ENCODE measurements at regions not wholly inside any gene's neighbourhood (a gene's known extent, or its start where the extent isn't known, plus 50 kb on each side); places are given as distances from the start of the nearest gene placed in this dataset.

DNA sequence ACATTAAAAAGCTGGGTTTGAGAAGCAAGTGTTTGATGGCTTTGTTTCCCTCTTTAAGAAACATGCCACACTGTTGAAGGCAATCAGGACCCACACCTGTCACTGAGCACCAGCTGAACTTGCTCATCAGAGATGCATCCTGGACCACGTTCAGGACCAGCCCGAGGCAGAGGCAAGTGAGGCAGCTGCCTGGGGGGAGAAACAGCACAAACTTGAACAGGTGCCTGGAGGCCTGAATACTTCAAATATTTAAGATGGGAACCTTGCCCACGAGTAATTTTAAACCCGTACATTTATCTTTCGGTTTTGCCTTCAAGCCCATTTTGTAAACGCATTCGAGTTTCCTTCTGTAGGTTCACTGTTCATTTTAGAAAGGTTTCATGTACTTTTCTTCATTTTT lies 421.3 kb downstream of the NYAP2 start:
- H3K9me3 ChIP-seq: no peaks in the 10 kb centered on the region
- POLR2A ChIA-PET: no interaction called here
- H3K4me2 ChIP-seq: no peak overlapping the region
- CTCF ChIA-PET: no interaction called here
- TF ChIP-seq ZFP36 (IDR thresholded peaks at IDR 0.05; ENCODE audit: borderline replicate concordance, partially characterized antibody) (no peak), ELK1 (IDR thresholded peaks at IDR 0.05; ENCODE audit: low read depth, low read length) (no peak), FOXS1 (CRISPR knock-in tag; IDR thresholded peaks at IDR 0.05) (no peak), KDM5A (IDR thresholded peaks at IDR 0.05) (no peak), HDAC2 (IDR thresholded peaks at IDR 0.05) (no peak), POLR2AphosphoS2 (conservative IDR thresholded peaks at IDR 0.05; ENCODE audit: low read length) (no peak), CHD4 (IDR thresholded peaks at IDR 0.05; ENCODE audit: borderline replicate concordance) (no peak), EHMT2 (IDR thresholded peaks at IDR 0.05; ENCODE audit: low read depth) (no peak)
- no peak overlapping the region for H3K4me3 ChIP-seq
- H3K27ac ChIP-seq: no peak overlapping the region
- ATAC-seq: no peak
- H3K4me1 ChIP-seq: no peaks in the 10 kb centered on the region
- no peak for FAIRE-seq
- WGBS (ENCODE audit: missing lambda C conversion rate): 68% methylated on average over 7 of the region's 7 CpGs
- DNase-seq (ENCODE audit: low read depth in 1 of 2, low spot score in 1 of 2): no peak

GRCh38 chr2:225814554-225814953 lies 415.0 kb downstream of the NYAP2 start:
- DNase-seq (ENCODE audit: low read depth in 1 of 2, low spot score in 1 of 2): no peak
- Histone ChIP-seq H3K27ac (no peak overlapping the region), H3K4me1 (no peaks in the 10 kb centered on the region), H3K9me3 (no peaks in the 10 kb centered on the region), H3K4me3 (no peak overlapping the region), H3K4me2 (no peak overlapping the region)
- CTCF ChIA-PET: no interaction called here
- POLR2A ChIA-PET: no interaction called here
- no peak for FAIRE-seq
- no peak for ATAC-seq
- TF ChIP-seq CHD4 (IDR thresholded peaks at IDR 0.05; ENCODE audit: borderline replicate concordance) (no peak), KDM1A (IDR thresholded peaks at IDR 0.05; ENCODE audit: low read depth) (no peak), HDAC2 (IDR thresholded peaks at IDR 0.05) (no peak), NR3C1 (IDR thresholded peaks at IDR 0.05) (no peak), TFCP2L1 (CRISPR knock-in tag; IDR thresholded peaks at IDR 0.05) (no peak), CBX8 (IDR thresholded peaks at IDR 0.05) (no peak), JUNB (IDR thresholded peaks at IDR 0.05) (no peak), CHD2 (IDR thresholded peaks at IDR 0.05; ENCODE audit: low read length, partially characterized antibody) (no peak), MYC (IDR thresholded peaks at IDR 0.05; ENCODE audit: borderline replicate concordance, low read length) (no peak), ZSCAN20 (CRISPR knock-in tag; IDR thresholded peaks at IDR 0.05) (no peak), BHLHE40 (IDR thresholded peaks at IDR 0.05; ENCODE audit: low read depth, low read length) (no peak), HMGXB4 (CRISPR knock-in tag; IDR thresholded peaks at IDR 0.05; ENCODE audit: borderline replicate concordance) (no peak), PBX3 (IDR thresholded peaks at IDR 0.05) (no peak), HOXB5 (CRISPR knock-in tag; IDR thresholded peaks at IDR 0.05) (no peak), CEBPB (IDR thresholded peaks at IDR 0.05) (no peak), HOXA7 (CRISPR knock-in tag; IDR thresholded peaks at IDR 0.05) (no peak), ELK1 (IDR thresholded peaks at IDR 0.05; ENCODE audit: low read depth, low read length) (no peak), ESRRA (IDR thresholded peaks at IDR 0.05; ENCODE audit: borderline replicate concordance, low read length) (no peak)

All from A549 (cell line).